ENCODE measurements at regions not wholly inside any gene's neighbourhood (a gene's known extent, or its start where the extent isn't known, plus 50 kb on each side); places are given as distances from the start of the nearest gene placed in this dataset.
"Not testable (repeated sequence)": the region's sequence is repeated elsewhere in the genome, so short reads cannot be mapped to it uniquely, and the experiment has no call there.

DNA sequence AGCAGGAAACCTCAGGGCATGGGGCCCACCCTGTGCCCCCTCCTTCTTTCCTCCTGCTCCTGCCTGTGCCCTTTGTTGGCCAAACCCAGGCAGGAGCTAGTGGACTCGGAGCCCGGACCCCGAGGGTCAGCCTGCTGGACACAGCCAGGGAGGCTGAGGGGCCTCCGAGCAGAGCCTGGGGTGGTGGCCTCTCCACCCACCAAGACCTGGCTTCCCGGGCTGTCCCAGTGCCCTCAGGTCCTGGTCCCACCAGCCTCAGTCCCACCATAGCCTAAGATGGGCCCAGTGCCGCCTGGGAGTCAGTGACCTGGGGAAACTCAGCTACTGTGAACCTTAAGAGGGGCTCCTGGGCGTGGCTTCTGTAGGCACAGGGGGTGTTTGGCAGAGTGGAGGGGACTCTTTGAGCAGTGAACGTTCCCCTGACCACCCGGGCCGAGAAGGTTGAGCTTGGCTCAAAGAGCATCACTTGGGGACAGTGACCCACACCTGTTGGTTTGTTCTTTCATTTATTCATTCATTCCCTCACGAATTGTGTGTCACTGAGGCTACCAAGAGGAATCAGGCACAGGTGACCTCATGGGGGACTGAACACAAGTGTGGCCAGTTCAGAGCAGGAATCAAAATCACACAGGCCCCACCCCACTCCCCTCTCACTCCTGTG, 266.1 kb downstream of the ADGRD1 start:
- FAIRE-seq (no peak), DNase-seq (ENCODE audit: insufficient read length) (no peak)
- TF ChIP-seq POLR2AphosphoS5 (IDR thresholded peaks at IDR 0.05; ENCODE audit: low read depth, low read length) (no peak), TAF1 (IDR thresholded peaks at IDR 0.05; ENCODE audit: borderline replicate concordance, low read depth, low read length) (no peak), POLR2A (IDR thresholded peaks at IDR 0.05; ENCODE audit: low read depth, low read length) (no peak)

DNA sequence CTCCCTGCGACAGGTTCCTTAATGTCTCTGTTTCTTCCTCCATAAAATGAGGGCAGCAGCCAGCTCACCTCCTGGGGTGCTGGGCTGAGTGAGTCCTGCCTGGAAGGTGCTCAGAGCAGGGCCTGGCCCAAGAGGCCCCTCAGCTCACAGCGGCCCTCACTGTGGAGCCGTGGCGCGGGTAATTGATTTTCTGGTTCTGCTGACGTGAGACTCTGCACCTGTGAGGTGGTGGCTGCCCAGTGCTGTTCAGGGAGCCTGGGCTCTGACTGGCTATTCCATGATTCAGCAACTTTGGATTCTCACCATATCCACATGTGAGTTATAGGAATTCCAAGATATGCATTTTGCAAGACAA, 266.6 kb downstream of the ADGRD1 start:
- no peak for DNase-seq (ENCODE audit: insufficient read length)

DNA sequence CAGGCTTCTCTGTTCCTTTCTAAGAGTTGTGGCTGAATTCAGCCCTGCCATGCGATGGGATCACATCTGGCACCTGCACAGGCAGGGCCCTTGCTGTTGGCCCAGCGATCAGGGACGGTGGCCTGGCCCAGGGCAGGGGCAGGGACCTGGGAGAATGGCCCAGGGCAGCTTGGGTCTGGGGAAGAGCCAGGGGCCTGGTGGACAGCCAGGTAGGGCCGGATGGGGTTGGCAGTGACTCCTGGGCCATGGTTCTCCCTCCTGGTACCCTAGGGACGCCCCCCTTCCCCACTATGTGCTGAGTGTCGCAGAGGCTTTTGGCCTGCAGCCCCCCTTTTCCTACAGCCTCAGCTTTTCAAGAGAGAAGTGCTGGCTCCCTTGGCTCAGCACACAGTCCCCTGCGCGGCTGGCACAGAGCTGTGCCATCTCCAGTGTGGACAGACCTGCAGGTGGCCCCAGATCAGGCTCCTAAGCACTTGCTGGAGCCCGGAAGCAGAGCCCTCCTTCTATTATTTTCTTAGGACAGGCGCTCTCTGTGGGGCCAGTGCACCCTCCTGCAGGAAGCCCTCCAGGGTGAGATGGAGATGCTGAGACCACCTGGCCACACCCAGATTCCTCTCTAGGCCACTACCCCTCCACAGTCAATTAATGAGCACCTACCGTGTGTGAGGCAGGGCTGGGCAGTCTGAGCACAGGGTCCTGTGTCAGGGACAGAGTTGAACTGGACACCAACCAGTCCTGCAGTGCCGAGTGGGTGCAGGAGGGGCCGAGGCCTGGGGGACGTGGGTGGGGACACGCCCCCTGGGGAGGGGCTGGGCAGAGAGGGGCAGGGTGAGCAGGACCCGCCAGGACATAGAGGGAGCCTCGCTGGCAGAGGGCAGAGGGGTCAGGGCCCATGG, 267.6 kb downstream of the ADGRD1 start:
- FAIRE-seq (no peak), DNase-seq (ENCODE audit: insufficient read length) (no peak)
- TF ChIP-seq POLR2AphosphoS5 (IDR thresholded peaks at IDR 0.05; ENCODE audit: low read depth, low read length) (no peak), POLR2A (IDR thresholded peaks at IDR 0.05; ENCODE audit: low read depth, low read length) (no peak), TAF1 (IDR thresholded peaks at IDR 0.05; ENCODE audit: borderline replicate concordance, low read depth, low read length) (no peak)

More for the DNA sequence above, 266.6 kb downstream of the ADGRD1 start:
- no peak for FAIRE-seq
- TF ChIP-seq POLR2AphosphoS5 (IDR thresholded peaks at IDR 0.05; ENCODE audit: low read depth, low read length) (no peak), POLR2A (IDR thresholded peaks at IDR 0.05; ENCODE audit: low read depth, low read length) (no peak), TAF1 (IDR thresholded peaks at IDR 0.05; ENCODE audit: borderline replicate concordance, low read depth, low read length) (no peak)

DNA sequence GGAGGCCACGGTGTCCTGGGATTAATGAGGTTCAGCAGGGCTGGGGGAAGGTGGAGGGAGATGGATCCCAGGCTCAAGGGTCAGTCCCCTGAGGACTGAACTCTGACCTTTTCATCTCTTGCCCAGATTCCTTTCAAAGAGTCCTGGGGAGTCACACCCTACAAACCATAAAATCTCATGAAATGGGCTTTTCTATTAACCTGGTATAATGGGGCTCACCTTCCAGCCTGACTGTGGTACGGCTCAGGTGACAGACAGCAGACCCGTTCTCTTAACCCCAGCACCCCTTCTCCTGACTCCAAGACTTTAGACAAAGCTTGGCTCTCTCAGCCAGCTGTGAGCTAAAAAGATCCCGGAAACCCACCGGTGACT, 268.2 kb downstream of the ADGRD1 start:
- no peak for FAIRE-seq

DNA sequence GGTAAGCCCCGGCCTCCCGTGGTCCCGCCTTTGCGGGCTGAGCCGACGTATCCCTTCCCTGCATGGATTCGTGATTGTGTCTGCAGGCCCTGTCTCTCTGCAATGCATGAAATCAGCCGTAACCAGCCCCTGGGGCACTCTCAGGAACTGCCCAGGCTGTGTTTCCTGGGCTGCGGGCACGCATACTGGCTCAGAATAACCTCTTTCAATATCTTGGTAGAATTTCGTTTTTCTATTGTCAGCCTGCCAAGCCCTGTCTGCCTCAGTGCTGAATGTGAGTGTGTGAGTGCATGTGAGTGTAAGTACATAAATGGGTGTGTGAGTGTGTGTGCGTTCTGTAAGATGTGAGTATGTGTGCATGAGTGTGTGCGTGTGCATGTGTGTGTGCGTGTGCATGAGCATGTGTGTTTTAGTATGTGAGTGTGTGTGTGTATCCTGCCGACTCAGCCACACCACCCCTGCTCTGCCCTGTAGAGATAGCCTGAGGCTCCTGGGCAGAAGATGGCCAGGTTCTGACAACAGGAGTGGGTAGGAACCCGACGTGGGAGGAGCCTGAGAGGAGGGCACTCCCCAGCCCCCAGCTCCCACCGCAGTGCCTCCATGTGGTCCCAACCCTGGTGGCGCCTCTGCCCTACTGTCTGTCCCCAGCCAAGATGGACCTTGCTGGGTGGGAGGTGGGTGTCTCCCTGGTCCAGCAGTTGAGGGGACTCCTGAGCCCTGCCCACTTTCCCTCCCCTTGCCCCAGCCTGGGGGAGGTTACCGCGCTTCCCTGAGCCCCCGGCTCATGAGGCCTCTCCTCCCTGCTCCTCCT, 268.8 kb downstream of the ADGRD1 start:
- FAIRE-seq (no peak), DNase-seq (ENCODE audit: insufficient read length) (no peak)
- no peak for TF ChIP-seq POLR2AphosphoS5 (IDR thresholded peaks at IDR 0.05; ENCODE audit: low read depth, low read length)
- TF ChIP-seq POLR2A (IDR thresholded peaks at IDR 0.05; ENCODE audit: low read depth, low read length) = no peak
- TF ChIP-seq TAF1 (IDR thresholded peaks at IDR 0.05; ENCODE audit: borderline replicate concordance, low read depth, low read length) = no peak

More for the DNA sequence above, 268.2 kb downstream of the ADGRD1 start:
- DNase-seq (ENCODE audit: insufficient read length) = no peak
- TF ChIP-seq POLR2AphosphoS5 (IDR thresholded peaks at IDR 0.05; ENCODE audit: low read depth, low read length) (no peak), POLR2A (IDR thresholded peaks at IDR 0.05; ENCODE audit: low read depth, low read length) (no peak), TAF1 (IDR thresholded peaks at IDR 0.05; ENCODE audit: borderline replicate concordance, low read depth, low read length) (no peak)

DNA sequence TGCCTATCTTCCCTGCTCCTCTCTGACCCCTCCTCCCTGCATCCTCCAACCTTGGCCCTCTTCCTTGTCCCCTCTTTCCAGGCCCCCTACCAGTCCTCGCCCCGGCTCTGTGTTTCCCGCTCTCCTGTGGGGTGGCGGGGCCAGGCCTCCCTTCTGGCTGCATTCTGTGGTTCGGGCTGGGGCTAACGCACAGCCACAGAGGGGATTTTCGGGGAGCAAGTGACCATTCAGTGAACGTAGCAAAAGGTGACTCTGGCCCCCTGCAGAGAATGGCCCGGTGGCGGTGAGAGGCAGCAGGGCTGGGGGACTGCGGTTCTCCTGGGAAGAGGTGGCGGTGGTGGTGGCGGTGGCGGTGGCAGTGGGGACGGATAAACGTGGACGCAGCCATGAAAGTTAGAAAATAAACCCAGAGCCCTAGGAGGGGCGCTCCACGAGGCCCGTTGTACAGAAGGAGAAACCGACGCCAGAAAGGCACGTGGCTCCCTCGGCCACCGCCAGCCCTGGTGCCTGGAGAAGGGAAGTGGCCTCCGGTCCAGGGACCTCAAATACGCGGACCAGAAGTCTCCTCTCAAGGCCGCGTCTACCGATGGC, 269.6 kb downstream of the ADGRD1 start:
- TF ChIP-seq POLR2A (IDR thresholded peaks at IDR 0.05; ENCODE audit: low read depth, low read length) (no peak), POLR2AphosphoS5 (IDR thresholded peaks at IDR 0.05; ENCODE audit: low read depth, low read length) (no peak), TAF1 (IDR thresholded peaks at IDR 0.05; ENCODE audit: borderline replicate concordance, low read depth, low read length) (no peak)
- no peak for DNase-seq (ENCODE audit: insufficient read length)
- no peak for FAIRE-seq

DNA sequence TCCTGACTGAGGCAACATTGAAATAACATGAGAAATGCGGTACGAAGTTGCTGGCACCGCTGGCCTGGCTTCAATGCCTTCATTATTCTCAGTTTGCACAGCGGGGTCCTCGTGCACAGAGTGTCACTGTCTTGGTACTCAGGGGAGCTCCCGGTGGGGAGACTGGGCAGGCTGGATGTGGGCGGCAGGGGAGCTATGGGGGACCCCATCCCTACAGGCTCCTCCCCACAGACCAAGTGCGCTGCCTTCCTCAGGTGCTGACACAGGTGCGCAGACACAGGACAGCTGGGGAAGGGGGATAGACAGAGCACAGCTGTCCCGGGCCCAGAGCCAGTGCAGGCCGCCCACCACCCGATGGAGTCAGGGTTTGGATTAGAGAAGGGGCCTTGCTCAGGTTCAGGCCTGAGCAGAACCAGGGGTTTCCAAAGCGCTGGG, 270.1 kb downstream of the ADGRD1 start:
- DNase-seq (ENCODE audit: insufficient read length) = no peak
- TF ChIP-seq POLR2A (IDR thresholded peaks at IDR 0.05; ENCODE audit: low read depth, low read length) (no peak), POLR2AphosphoS5 (IDR thresholded peaks at IDR 0.05; ENCODE audit: low read depth, low read length) (no peak), TAF1 (IDR thresholded peaks at IDR 0.05; ENCODE audit: borderline replicate concordance, low read depth, low read length) (no peak)
- FAIRE-seq = no peak

DNA sequence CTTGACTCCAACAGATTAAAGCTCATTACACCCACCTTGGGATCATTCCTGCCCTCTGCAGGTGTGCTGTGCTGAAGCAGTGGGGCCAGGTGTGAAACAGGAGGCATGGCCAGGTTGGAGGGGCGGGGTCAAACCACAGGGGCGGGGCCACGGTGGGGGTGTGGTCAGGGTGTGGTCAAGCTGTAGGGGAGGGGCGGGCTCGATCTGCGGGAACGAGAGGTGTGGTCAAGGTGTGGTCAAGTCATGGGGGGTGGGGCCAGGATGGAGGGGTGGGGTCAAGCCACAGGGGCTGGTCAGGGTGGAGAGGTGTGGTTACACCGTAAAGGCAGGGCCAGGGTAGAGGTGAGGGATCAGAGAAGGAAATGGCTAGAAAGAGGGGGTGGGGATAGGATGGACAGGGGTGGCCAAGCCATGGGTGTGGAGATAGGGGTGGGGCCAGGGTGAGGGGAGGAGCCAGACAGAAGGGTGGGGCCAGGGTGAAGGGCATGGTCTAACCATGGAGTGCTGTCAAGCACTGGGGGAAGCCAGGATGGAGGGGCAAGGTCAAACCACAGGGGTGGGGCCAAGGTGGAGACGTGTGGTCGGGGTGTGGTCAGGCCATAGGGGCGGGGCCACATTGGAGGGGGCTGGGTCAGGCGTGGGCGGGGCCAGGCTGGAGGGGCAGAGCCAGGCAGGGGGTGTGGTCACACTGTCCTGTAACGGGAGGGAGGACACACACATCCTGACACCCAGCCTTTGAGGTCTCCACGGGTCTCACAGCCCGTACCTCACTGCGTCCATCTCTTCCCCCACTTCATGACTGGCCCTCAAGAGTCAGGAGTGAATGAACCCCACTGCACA, 270.7 kb downstream of the ADGRD1 start:
- DNase-seq (ENCODE audit: insufficient read length) = not testable (repeated sequence)
- peak; percentile 91 for FAIRE-seq

DNA sequence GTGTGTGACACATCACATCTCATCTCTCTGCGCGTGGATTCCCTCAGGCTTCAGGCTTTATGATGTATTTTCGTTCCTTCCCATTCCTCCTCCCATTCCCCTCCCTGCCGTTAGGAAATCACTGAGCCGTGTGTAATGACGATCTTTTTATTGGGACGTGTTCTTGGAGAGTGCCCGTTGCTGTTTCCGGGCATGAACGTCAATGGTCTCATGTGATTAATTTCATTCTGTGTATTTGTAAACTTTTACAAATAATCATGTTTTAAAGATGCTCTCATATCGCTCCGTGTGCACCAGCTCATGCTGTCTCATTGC, 271.3 kb downstream of the ADGRD1 start:
- not testable (repeated sequence) for FAIRE-seq; DNase-seq (ENCODE audit: insufficient read length)

DNA sequence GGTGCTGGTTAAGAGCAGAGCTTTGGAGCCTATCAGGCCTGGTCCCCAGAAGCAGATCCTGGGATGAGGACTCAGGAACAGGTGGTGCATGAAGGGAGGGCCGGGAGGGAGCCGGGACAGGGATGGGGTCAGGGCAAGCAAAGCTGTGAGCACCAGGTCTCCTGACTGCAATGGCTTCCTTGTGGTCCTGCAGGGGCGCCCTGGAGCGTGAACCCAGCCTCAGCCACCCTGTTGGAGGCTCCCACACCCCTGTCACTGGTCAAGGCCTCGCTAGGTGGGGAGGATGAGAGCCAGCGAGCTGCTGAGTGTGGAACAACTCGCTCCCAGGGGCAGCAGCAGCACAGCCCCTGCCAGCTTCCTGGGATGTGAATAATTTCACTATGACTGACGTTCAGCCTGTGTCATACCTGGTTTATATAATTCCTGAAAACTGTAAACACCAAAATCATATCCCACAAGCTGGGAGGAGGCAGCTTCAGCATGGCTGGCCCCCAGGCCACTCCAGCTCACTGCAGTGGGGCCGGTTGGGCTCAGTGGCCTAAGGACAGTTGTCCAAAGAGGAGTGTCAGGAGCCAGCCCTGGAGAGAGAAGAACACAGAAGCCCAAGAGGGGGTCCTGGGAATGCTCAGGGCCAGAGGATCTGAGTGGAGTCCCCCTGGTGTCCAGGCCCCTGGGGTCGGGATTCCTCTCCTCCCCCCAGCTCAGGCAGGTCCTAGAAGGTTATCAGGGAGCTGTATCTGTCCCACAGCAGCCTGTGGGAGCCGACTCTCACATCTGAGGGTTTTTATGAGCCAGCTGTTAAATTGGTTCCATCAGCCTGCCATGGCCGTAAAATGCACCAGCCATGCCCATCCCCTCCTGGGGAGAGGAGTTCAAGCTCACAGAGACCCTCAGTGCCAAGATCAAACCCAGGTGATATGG, 272.9 kb downstream of the ADGRD1 start:
- DNase-seq (ENCODE audit: insufficient read length) (no peak), FAIRE-seq (no peak)
- TF ChIP-seq POLR2AphosphoS5 (IDR thresholded peaks at IDR 0.05; ENCODE audit: low read depth, low read length) (no peak), POLR2A (IDR thresholded peaks at IDR 0.05; ENCODE audit: low read depth, low read length) (no peak), TAF1 (IDR thresholded peaks at IDR 0.05; ENCODE audit: borderline replicate concordance, low read depth, low read length) (no peak)

DNA sequence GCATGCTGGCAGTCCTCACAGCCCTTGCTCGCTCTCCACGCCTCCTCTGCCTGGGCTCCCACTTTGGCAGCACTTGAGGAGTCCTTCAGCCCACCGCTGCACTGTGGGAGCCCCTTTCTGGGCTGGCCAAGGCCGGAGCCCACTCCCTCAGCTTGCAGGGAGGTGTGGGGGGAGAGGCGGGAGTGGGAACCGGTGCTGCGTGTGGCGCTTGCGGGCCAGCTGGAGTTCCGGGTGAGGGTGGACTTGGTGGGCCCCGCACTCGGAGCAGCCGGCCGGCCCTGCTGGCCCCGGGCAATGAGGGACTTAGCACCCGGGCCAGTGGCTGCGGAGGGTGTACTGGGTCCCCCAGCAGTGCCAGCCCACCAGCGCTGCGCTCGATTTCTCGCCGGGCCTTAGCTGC, 273.9 kb downstream of the ADGRD1 start:
- FAIRE-seq; DNase-seq (ENCODE audit: insufficient read length): not testable (repeated sequence)

DNA sequence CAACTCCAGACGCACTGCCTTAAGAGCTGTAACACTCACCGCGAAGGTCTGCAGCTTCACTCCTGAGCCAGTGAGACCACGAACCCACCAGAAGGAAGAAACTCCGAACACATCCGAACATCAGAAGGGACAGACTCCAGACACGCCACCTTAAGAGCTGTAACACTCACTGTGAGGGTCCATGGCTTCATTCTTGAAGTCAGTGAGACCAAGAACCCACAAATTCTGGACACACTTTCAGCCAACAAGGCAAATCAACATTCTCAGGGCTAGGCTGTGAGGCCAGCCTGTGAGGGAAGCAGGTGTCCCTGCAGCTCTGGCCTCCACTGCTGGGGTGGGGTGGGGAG, 275.3 kb downstream of the ADGRD1 start:
- DNase-seq (ENCODE audit: insufficient read length); FAIRE-seq: not testable (repeated sequence)

All from GM12892 (cell line).